Mesodermal cell (in vitro differentiated cells): ENCODE measurements at regions not wholly inside any gene's neighbourhood (a gene's known extent, or its start where the extent isn't known, plus 50 kb on each side); places are given as distances from the start of the nearest gene placed in this dataset.
"Not testable (repeated sequence)": the region's sequence is repeated elsewhere in the genome, so short reads cannot be mapped to it uniquely, and the experiment has no call there.

Source experiments
- H3K27ac ChIP-seq: 2 replicates; pipeline ENCODE4 v1.7.0; 2013; ENCODE audit warnings: mild to moderate bottlenecking, low read depth, low read length, moderate library complexity; ENCODE audit not compliant: severe bottlenecking
- H3K36me3 ChIP-seq: 2 replicates; pipeline ENCODE4 v1.7.1; 2013; ENCODE audit warnings: mild to moderate bottlenecking, low read length, moderate library complexity; ENCODE audit not compliant: control insufficient read depth, insufficient read depth
- H3K4me1 ChIP-seq: one replicate; pipeline ENCODE4 v1.7.1; 2013; ENCODE audit warnings: mild to moderate bottlenecking, low read length; ENCODE audit not compliant: insufficient read depth, control insufficient read depth, poor library complexity, severe bottlenecking
- H3K4me3 ChIP-seq: 2 replicates; pipeline ENCODE4 v1.7.0; 2013; ENCODE audit warnings: low read length, control low read depth, mild to moderate bottlenecking; ENCODE audit not compliant: insufficient read depth, poor library complexity, severe bottlenecking; ENCODE audit errors: extremely low read depth
- H3K9me3 ChIP-seq: 2 replicates; pipeline ENCODE4 v1.7.1; 2013; ENCODE audit warnings: mild to moderate bottlenecking, low read length, moderate library complexity; ENCODE audit not compliant: control insufficient read depth
- WGBS, 2 experiments: methylation state at CpG; one replicate each; pipeline ENCODE4 v1.1.5; 2013; ENCODE audit warnings: missing lambda C conversion rate in 2 of 2; ENCODE audit not compliant: insufficient coverage in 2 of 2; 5-methylcytosine and 5-hydroxymethylcytosine counted together

GRCh38 chr18:56282234-56283104 is 355.9 kb downstream of the TXNL1 start:
- no peak overlapping the region for H3K4me3 ChIP-seq
- 92 to 94% methylated on average over 6 to 7 of the region's 8 CpGs for WGBS, 2 experiments
- no peaks in the 10 kb centered on the region for H3K4me1 ChIP-seq

GRCh38 chr18:56279816-56280215 is 358.6 kb downstream of the TXNL1 start:
- not testable (repeated sequence) for H3K27ac ChIP-seq
- no CpG with 5 or more reads among the region's 3 CpGs for WGBS, 2 experiments

More at GRCh38 chr18:56282234-56283104, 355.9 kb downstream of the TXNL1 start:
- Histone ChIP-seq H3K36me3 (no peaks in the 10 kb centered on the region), H3K9me3 (no peaks in the 10 kb centered on the region), H3K27ac (no peak overlapping the region)

GRCh38 chr18:56278421-56279003 is 359.9 kb downstream of the TXNL1 start:
- no peaks in the 10 kb centered on the region for H3K36me3 ChIP-seq
- H3K27ac ChIP-seq = no peak overlapping the region
- no peaks in the 10 kb centered on the region for H3K4me1 ChIP-seq
- H3K9me3 ChIP-seq = no peaks in the 10 kb centered on the region
- WGBS, 2 experiments = no CpG with 5 or more reads among the region's 6 CpGs
- H3K4me3 ChIP-seq = no peak overlapping the region

More at GRCh38 chr18:56279816-56280215, 358.6 kb downstream of the TXNL1 start:
- not testable (repeated sequence) for H3K4me3 ChIP-seq, H3K9me3 ChIP-seq, H3K36me3 ChIP-seq, H3K4me1 ChIP-seq

GRCh38 chr18:56276466-56276865 is 361.9 kb downstream of the TXNL1 start:
- WGBS, 2 experiments = 100% methylated on average over 2 of the region's 3 CpGs; no CpG with 5 or more reads in 1 of the 2 experiments
- H3K36me3 ChIP-seq = no peaks in the 10 kb centered on the region
- no peaks in the 10 kb centered on the region for H3K9me3 ChIP-seq
- no peak overlapping the region for H3K27ac ChIP-seq
- no peaks in the 10 kb centered on the region for H3K4me1 ChIP-seq
- H3K4me3 ChIP-seq = no peak overlapping the region

GRCh38 chr18:56273541-56274219 is 364.7 kb downstream of the TXNL1 start:
- Histone ChIP-seq H3K9me3 (no peaks in the 10 kb centered on the region), H3K4me3 (no peak overlapping the region), H3K27ac (no peak overlapping the region), H3K4me1 (no peaks in the 10 kb centered on the region), H3K36me3 (no peaks in the 10 kb centered on the region)
- 75 to 100% methylated on average over 1 of the region's 1 CpG for WGBS, 2 experiments

GRCh38 chr18:56270671-56271250 is 367.6 kb downstream of the TXNL1 start:
- Histone ChIP-seq H3K27ac (no peak overlapping the region), H3K9me3 (no peaks in the 10 kb centered on the region), H3K4me3 (no peak overlapping the region), H3K4me1 (no peaks in the 10 kb centered on the region), H3K36me3 (no peaks in the 10 kb centered on the region)
- no CpG with 5 or more reads among the region's 1 CpG for WGBS, 2 experiments

- WGBS, 2 experiments = 88% methylated on average over 1 of the region's 1 CpG; no CpG with 5 or more reads in 1 of the 2 experiments
- Histone ChIP-seq H3K4me3 (no peak overlapping the region), H3K4me1 (no peaks in the 10 kb centered on the region), H3K27ac (no peak overlapping the region), H3K36me3 (no peaks in the 10 kb centered on the region), H3K9me3 (no peaks in the 10 kb centered on the region)
Observed at GRCh38 chr18:56269958-56270357, 368.4 kb downstream of the TXNL1 start.

GRCh38 chr18:56268952-56269351 is 369.4 kb downstream of the TXNL1 start:
- H3K36me3 ChIP-seq = no peaks in the 10 kb centered on the region
- 85 to 100% methylated on average over 1 of the region's 1 CpG for WGBS, 2 experiments

GRCh38 chr18:56267334-56267733 is 371.1 kb downstream of the TXNL1 start:
- no peaks in the 10 kb centered on the region for H3K36me3 ChIP-seq
- H3K27ac ChIP-seq = no peak overlapping the region
- H3K4me1 ChIP-seq = no peaks in the 10 kb centered on the region
- no peaks in the 10 kb centered on the region for H3K9me3 ChIP-seq
- H3K4me3 ChIP-seq = no peak overlapping the region
- WGBS, 2 experiments = 63 to 76% methylated on average over 7 of the region's 7 CpGs

More at GRCh38 chr18:56268952-56269351, 369.4 kb downstream of the TXNL1 start:
- Histone ChIP-seq H3K9me3 (no peaks in the 10 kb centered on the region), H3K4me3 (no peak overlapping the region), H3K27ac (no peak overlapping the region), H3K4me1 (no peaks in the 10 kb centered on the region)

- Histone ChIP-seq H3K36me3 (no peaks in the 10 kb centered on the region), H3K9me3 (no peaks in the 10 kb centered on the region), H3K27ac (no peak overlapping the region), H3K4me3 (no peak overlapping the region), H3K4me1 (peaks cover 6% of the 10 kb centered on the region)
- 80% methylated on average over 1 of the region's 3 CpGs; no CpG with 5 or more reads in 1 of the 2 experiments for WGBS, 2 experiments
Observed at GRCh38 chr18:56258178-56258577, 380.2 kb downstream of the TXNL1 start.
